B cell (primary cell): ENCODE measurements at regions not wholly inside any gene's neighbourhood (a gene's known extent, or its start where the extent isn't known, plus 50 kb on each side); places are given as distances from the start of the nearest gene placed in this dataset.
"Not testable (repeated sequence)": the region's sequence is repeated elsewhere in the genome, so short reads cannot be mapped to it uniquely, and the experiment has no call there.

Experiments
- ATAC-seq: fragments of 200-7000 bp; cut with Tn5 transposase; one replicate; pipeline ENCODE4 v1.10.0; 2021; ENCODE audit warnings: low read depth, mild to moderate bottlenecking, moderate number of reproducible peaks, moderate library complexity
- CTCF ChIA-PET: fragments of 350-600 bp; sonication (Branson Sonifier 250); formaldehyde crosslinking; loops from one replicate; lab custom pipeline; 2021; ENCODE audit warnings: antibody characterized with exemption, inconsistent platforms; lab: Charles Lee
- POLR2A ChIA-PET: fragments of 350-600 bp; sonication (Branson Sonifier 250); formaldehyde crosslinking; loops from one replicate; lab custom pipeline; 2021; ENCODE audit warnings: antibody characterized with exemption; lab: Charles Lee
- DNase-seq: peaks from one replicate; pipeline ENCODE4 v3.0.0; 2013
- H2AFZ ChIP-seq: 2 replicates; pipeline ENCODE4 v1.6.1; 2012; ENCODE audit warnings: mild to moderate bottlenecking, low read depth, low read length; ENCODE audit not compliant: insufficient read depth, poor library complexity, severe bottlenecking
- H3K27ac ChIP-seq, 2 donors: 1 replicate in 1 of 2; 2 replicates in 1 of 2; pipeline ENCODE4 v1.5.1; 2012 to 2013; ENCODE audit warnings: low read length in 2 of 2, mild to moderate bottlenecking in 2 of 2, moderate library complexity in 1 of 2
- H3K27me3 ChIP-seq, 4 experiments: fragments of 200-600 bp in 1 of 4; sonication (generic) in 1 of 4; replicated peaks in 1 of 4; 1 replicate in 2 of 4; 2 replicates in 2 of 4; pipeline versions ENCODE4 v1.6.1 to v1.7.0; 2013 to 2016; ENCODE audit warnings: low read length in 3 of 4, mild to moderate bottlenecking in 2 of 4, mixed read lengths in 1 of 4, moderate library complexity in 1 of 4; ENCODE audit not compliant: insufficient read depth in 4 of 4, control insufficient read depth in 3 of 4; ENCODE audit errors: control extremely low read depth in 1 of 4
- H3K36me3 ChIP-seq, 2 experiments: replicated peaks in 1 of 2; 1 replicate in 1 of 2; 2 replicates in 1 of 2; pipeline versions ENCODE4 v1.6.1 to v1.7.1; 2013; ENCODE audit warnings: low read length in 1 of 2; ENCODE audit not compliant: insufficient read depth in 2 of 2, control insufficient read depth in 1 of 2; ENCODE audit errors: control extremely low read depth in 1 of 2, extremely low read depth in 1 of 2
- H3K4me1 ChIP-seq, 2 donors: fragments of 200-600 bp in 1 of 2; sonication (generic) in 1 of 2; 1 replicate in 1 of 2; 2 replicates in 1 of 2; pipeline versions ENCODE4 v1.5.1 to v1.6.1; 2013 to 2017; ENCODE audit warnings: low read length in 2 of 2; ENCODE audit not compliant: control insufficient read depth in 2 of 2, insufficient read depth in 2 of 2
- H3K4me2 ChIP-seq: replicated peaks from 2 replicates; pipeline ENCODE3; 2012; ENCODE audit warnings: mild to moderate bottlenecking, low read depth, low read length; ENCODE audit not compliant: poor library complexity, severe bottlenecking
- H3K4me3 ChIP-seq, 5 experiments: fragments of 200-600 bp in 1 of 5; sonication (generic) in 1 of 5; 1 replicate in 3 of 5; 2 replicates in 2 of 5; pipeline versions ENCODE4 v1.5.1 to v1.7.0; 2011 to 2016; ENCODE audit warnings: low read length in 4 of 5, mild to moderate bottlenecking in 4 of 5, low read depth in 2 of 5, control low read depth in 1 of 5, moderate library complexity in 1 of 5; ENCODE audit not compliant: insufficient read depth in 1 of 5; ENCODE audit errors: control extremely low read depth in 1 of 5, extremely low read depth in 1 of 5
- H3K79me2 ChIP-seq: fragments of 200-600 bp; sonication (generic); one replicate; pipeline ENCODE4 v1.6.0; 2016; ENCODE audit warnings: low read length; ENCODE audit not compliant: control insufficient read depth, insufficient read depth
- H3K9ac ChIP-seq: fragments of 200-600 bp; sonication (generic); 2 replicates; pipeline ENCODE4 v1.6.1; 2017; ENCODE audit warnings: mild to moderate bottlenecking, low read length, moderate library complexity
- H3K9me3 ChIP-seq, 3 donors: one replicate each; pipeline versions ENCODE4 v1.6.1 to v1.7.1; 2013; ENCODE audit warnings: low read length in 2 of 3; ENCODE audit not compliant: control insufficient read depth in 2 of 3, insufficient read depth in 1 of 3; ENCODE audit errors: control extremely low read depth in 1 of 3
- H4K20me1 ChIP-seq: 2 replicates; pipeline ENCODE4 v1.6.0; 2012; ENCODE audit warnings: mild to moderate bottlenecking, low read length; ENCODE audit not compliant: insufficient read depth, control insufficient read depth, poor library complexity, severe bottlenecking
- H3K27ac Mint-ChIP-seq: one replicate; pipeline ENCODE4 v1.8.0; 2021; ENCODE audit warnings: mixed read lengths
- H3K27me3 Mint-ChIP-seq: one replicate; pipeline ENCODE4 v1.8.0; 2021; ENCODE audit warnings: mixed read lengths
- H3K4me1 Mint-ChIP-seq: one replicate; pipeline ENCODE4 v1.8.0; 2021; ENCODE audit warnings: mixed read lengths
- H3K4me3 Mint-ChIP-seq: one replicate; pipeline ENCODE4 v1.8.0; 2021; ENCODE audit warnings: mixed read lengths
- H3K9me3 Mint-ChIP-seq: one replicate; pipeline ENCODE4 v1.8.0; 2022; ENCODE audit warnings: mixed read lengths; ENCODE audit not compliant: insufficient read depth
- EZH2 ChIP-seq: IDR thresholded peaks from 2 replicates; pipeline ENCODE4 v1.6.1; 2012; ENCODE audit warnings: borderline replicate concordance, low read depth, mild to moderate bottlenecking, moderate library complexity, low read length; ENCODE audit not compliant: insufficient read depth, poor library complexity, severe bottlenecking
- WGBS: methylation state at CpG from one replicate; pipeline ENCODE4 v1.1.5; 2013; ENCODE audit warnings: missing lambda C conversion rate; ENCODE audit not compliant: insufficient coverage; 5-methylcytosine and 5-hydroxymethylcytosine counted together
- intact Hi-C: fragments of 100-400 bp; cut with micrococcal nuclease; formaldehyde crosslinking; loops from one replicate; pipeline ENCODE4 v1.10.0; 2022
- TF ChIP-seq, protein P1 (sequence below): fragments of 200-600 bp; IDR thresholded peaks from one replicate; pipeline ENCODE4 v1.8.0; 2022; ENCODE audit warnings: antibody characterized with exemption, mild to moderate bottlenecking

DNA sequence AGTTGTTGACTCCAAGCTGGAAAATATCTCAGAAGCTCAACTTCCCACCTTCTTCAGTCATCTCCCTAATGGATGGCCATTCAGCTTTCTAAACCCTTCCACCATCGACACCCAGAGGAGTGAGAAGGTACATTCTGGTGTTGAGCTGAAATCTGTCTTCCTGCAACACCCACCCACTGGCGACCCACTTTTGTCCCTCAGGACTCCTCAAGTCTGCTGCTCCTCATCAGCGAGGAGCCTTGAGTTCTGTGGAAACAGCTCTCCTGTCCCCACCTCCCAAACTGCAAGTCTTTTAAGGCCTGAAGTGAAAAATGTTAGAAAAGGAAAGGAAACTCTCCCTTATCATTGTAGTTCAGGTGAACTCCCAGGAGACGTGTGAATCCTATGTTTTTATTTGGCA, 111.5 kb upstream of the HAND1 start:
- no peaks in the 10 kb centered on the region for H3K9me3 Mint-ChIP-seq
- Histone ChIP-seq H3K4me3 (no peak overlapping the region), H3K9me3 (no peaks in the 10 kb centered on the region), H3K36me3 (no peaks in the 10 kb centered on the region), H3K79me2 (no peaks in the 10 kb centered on the region), H3K9ac (no peak overlapping the region), H3K27me3 (peaks cover 0 to 3% (median 0%) of the 10 kb centered on the region in 4 experiments), H3K4me2 (no peak overlapping the region), H4K20me1 (no peaks in the 10 kb centered on the region), H3K27ac (no peak overlapping the region), H3K4me1 (no peaks in the 10 kb centered on the region), H2AFZ (no peak overlapping the region)
- no peak overlapping the region for H3K4me3 Mint-ChIP-seq
- H3K27ac Mint-ChIP-seq = no peak overlapping the region
- ChIA-PET CTCF (interaction anchor here (0.5 kb wide), 1 partner anchor 410 kb away, joined by 4 read pairs; no protein-coding TSS in a partner anchor), POLR2A (no interaction called here)
- TF ChIP-seq, protein P1, sequence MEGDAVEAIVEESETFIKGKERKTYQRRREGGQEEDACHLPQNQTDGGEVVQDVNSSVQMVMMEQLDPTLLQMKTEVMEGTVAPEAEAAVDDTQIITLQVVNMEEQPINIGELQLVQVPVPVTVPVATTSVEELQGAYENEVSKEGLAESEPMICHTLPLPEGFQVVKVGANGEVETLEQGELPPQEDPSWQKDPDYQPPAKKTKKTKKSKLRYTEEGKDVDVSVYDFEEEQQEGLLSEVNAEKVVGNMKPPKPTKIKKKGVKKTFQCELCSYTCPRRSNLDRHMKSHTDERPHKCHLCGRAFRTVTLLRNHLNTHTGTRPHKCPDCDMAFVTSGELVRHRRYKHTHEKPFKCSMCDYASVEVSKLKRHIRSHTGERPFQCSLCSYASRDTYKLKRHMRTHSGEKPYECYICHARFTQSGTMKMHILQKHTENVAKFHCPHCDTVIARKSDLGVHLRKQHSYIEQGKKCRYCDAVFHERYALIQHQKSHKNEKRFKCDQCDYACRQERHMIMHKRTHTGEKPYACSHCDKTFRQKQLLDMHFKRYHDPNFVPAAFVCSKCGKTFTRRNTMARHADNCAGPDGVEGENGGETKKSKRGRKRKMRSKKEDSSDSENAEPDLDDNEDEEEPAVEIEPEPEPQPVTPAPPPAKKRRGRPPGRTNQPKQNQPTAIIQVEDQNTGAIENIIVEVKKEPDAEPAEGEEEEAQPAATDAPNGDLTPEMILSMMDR = no peak
- no peak for TF ChIP-seq EZH2
- ATAC-seq (no peak), DNase-seq (no peak)
- intact Hi-C loops = no loop called here
- H3K4me1 Mint-ChIP-seq = no peaks in the 10 kb centered on the region
- WGBS = 86% methylated on average over 1 of the region's 4 CpGs
- H3K27me3 Mint-ChIP-seq = peaks cover 13% of the 10 kb centered on the region

DNA sequence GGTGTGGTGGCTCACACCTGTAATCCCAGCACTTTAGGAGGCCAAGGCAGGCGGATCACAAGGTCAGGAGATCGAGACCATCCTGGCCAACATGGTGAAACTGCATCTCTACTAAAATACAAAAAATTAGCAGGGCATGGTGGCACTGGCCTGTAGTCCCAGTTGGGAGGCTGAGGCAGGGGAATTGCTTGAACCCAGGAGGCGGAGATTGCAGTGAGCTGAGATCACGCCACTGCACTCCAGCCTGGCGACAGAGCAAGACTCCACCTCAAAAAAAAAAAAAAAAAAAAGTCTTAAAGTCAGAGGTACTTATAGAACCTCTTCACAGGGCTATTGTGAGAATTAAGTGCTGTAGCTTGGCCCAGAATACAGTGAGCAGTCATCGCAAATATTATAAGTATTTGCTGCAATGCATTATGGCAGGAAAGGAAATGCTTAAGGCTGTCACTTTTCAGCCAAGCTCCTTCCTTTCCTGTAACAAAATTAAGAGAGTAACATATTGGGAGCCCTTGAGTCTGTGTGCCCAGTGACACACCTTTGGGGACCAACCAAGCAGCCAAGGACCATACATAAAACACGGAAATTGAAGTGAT, 110.9 kb upstream of the HAND1 start:
- H3K27ac ChIP-seq, H3K4me3 Mint-ChIP-seq, H3K9me3 Mint-ChIP-seq, intact Hi-C loops, H2AFZ ChIP-seq, H3K9ac ChIP-seq, DNase-seq, H3K27ac Mint-ChIP-seq, H3K4me1 Mint-ChIP-seq, CTCF ChIA-PET, H3K4me2 ChIP-seq, POLR2A ChIA-PET, H4K20me1 ChIP-seq, H3K36me3 ChIP-seq, H3K9me3 ChIP-seq, H3K4me1 ChIP-seq, ATAC-seq, H3K4me3 ChIP-seq, H3K27me3 ChIP-seq, H3K79me2 ChIP-seq: not testable (repeated sequence)
- WGBS = 100% methylated on average over 2 of the region's 7 CpGs
- peaks cover 13% of the 10 kb centered on the region for H3K27me3 Mint-ChIP-seq
